GM12892 (cell line): ENCODE measurements at regions not wholly inside any gene's neighbourhood (a gene's known extent, or its start where the extent isn't known, plus 50 kb on each side); places are given as distances from the start of the nearest gene placed in this dataset.

Experiments used
- DNase-seq: peaks from one replicate; pipeline ENCODE4 v3.0.0; 2011; ENCODE audit not compliant: insufficient read length
- FAIRE-seq: peaks from 2 replicates; lab custom pipeline; 2011; peaks lifted over from hg19 to GRCh38; lab: Jason Lieb, UNC
- POLR2A ChIP-seq: IDR thresholded peaks from 2 replicates; pipeline ENCODE4 v1.6.1; 2011; ENCODE audit warnings: low read depth, low read length, control low read depth
- POLR2AphosphoS5 ChIP-seq: IDR thresholded peaks from 2 replicates; pipeline ENCODE4 v1.6.1; 2011; ENCODE audit warnings: low read depth, low read length, control low read depth
- TAF1 ChIP-seq: IDR thresholded peaks from 2 replicates; pipeline ENCODE4 v1.6.1; 2011; ENCODE audit warnings: low read depth, mild to moderate bottlenecking, control low read depth, low read length, borderline replicate concordance

- FAIRE-seq (no peak), DNase-seq (no peak)
- no peak for TF ChIP-seq POLR2A
- TF ChIP-seq POLR2AphosphoS5 = no peak
- TF ChIP-seq TAF1 = no peak
These were observed 145.5 kb upstream of the POU5F2 start for GRCh38 chr5:93886917-93887361.

GRCh38 chr5:93886098-93886806, 144.9 kb upstream of the POU5F2 start:
- FAIRE-seq (no peak), DNase-seq (no peak)
- TF ChIP-seq POLR2AphosphoS5 (no peak), POLR2A (no peak), TAF1 (no peak)

- TF ChIP-seq TAF1 (no peak), POLR2AphosphoS5 (no peak), POLR2A (no peak)
- no peak for DNase-seq
- FAIRE-seq = no peak
These were observed 142.9 kb upstream of the POU5F2 start for GRCh38 chr5:93884254-93884653.

- no peak for DNase-seq
- FAIRE-seq = no peak
- TF ChIP-seq POLR2A (no peak), POLR2AphosphoS5 (no peak), TAF1 (no peak)
These were observed 142.1 kb upstream of the POU5F2 start for GRCh38 chr5:93883459-93883858.

GRCh38 chr5:93875693-93876092, 134.3 kb upstream of the POU5F2 start:
- TF ChIP-seq POLR2A = no peak
- TF ChIP-seq POLR2AphosphoS5 = no peak
- TF ChIP-seq TAF1 = no peak
- no peak for DNase-seq
- FAIRE-seq = no peak

GRCh38 chr5:93874491-93874890, 133.1 kb upstream of the POU5F2 start:
- TF ChIP-seq TAF1 (no peak), POLR2A (no peak), POLR2AphosphoS5 (no peak)
- FAIRE-seq (no peak), DNase-seq (no peak)

GRCh38 chr5:93874080-93874479, 132.7 kb upstream of the POU5F2 start:
- FAIRE-seq (no peak), DNase-seq (no peak)
- TF ChIP-seq TAF1 (no peak), POLR2AphosphoS5 (no peak), POLR2A (no peak)

- no peak for TF ChIP-seq POLR2AphosphoS5
- no peak for TF ChIP-seq POLR2A
- TF ChIP-seq TAF1 = no peak
- FAIRE-seq = no peak
- DNase-seq = no peak
These were observed 131.9 kb upstream of the POU5F2 start for GRCh38 chr5:93873211-93873736.

- FAIRE-seq (no peak), DNase-seq (no peak)
- no peak for TF ChIP-seq POLR2A
- no peak for TF ChIP-seq TAF1
- TF ChIP-seq POLR2AphosphoS5 = no peak
These were observed 129.2 kb upstream of the POU5F2 start for GRCh38 chr5:93870649-93871048.

GRCh38 chr5:93868851-93869250, 127.5 kb upstream of the POU5F2 start:
- no peak for DNase-seq
- FAIRE-seq = no peak
- TF ChIP-seq POLR2AphosphoS5 = no peak
- TF ChIP-seq TAF1 = no peak
- no peak for TF ChIP-seq POLR2A

- no peak for DNase-seq
- FAIRE-seq = no peak
- TF ChIP-seq TAF1 = no peak
- TF ChIP-seq POLR2AphosphoS5 = no peak
- no peak for TF ChIP-seq POLR2A
These were observed 108.9 kb upstream of the POU5F2 start for GRCh38 chr5:93850311-93850710.

- TF ChIP-seq POLR2A = no peak
- TF ChIP-seq TAF1 = no peak
- TF ChIP-seq POLR2AphosphoS5 = no peak
- FAIRE-seq (no peak), DNase-seq (no peak)
These were observed 104.0 kb upstream of the POU5F2 start for GRCh38 chr5:93845376-93845775.
